ELF-1 (cell line): ENCODE measurements at regions not wholly inside any gene's neighbourhood (a gene's known extent, or its start where the extent isn't known, plus 50 kb on each side); places are given as distances from the start of the nearest gene placed in this dataset.
A peak's percentile ranks its signal among the peaks of the same experiment; 100 is the strongest.

ENCODE experiments used
- DNase-seq: peaks from one replicate; pipeline ENCODE4 v3.0.0-alpha.2; 2016; ENCODE audit warnings: low read depth, low spot score

GRCh38 chr13:95497381-95497807, 55.1 kb upstream of the CLDN10 start:
- DNase-seq, result no peak

- no peak for DNase-seq
Measured at GRCh38 chr13:95498886-95499285, 53.6 kb upstream of the CLDN10 start.

GRCh38 chr13:95499811-95500712, 52.5 kb upstream of the CLDN10 start:
- peak; percentile 75 for DNase-seq

GRCh38 chr13:95502216-95502615, 50.3 kb upstream of the CLDN10 start:
- DNase-seq, result no peak
